ENCODE measurements at regions not wholly inside any gene's neighbourhood (a gene's known extent, or its start where the extent isn't known, plus 50 kb on each side); places are given as distances from the start of the nearest gene placed in this dataset.
"Not testable (repeated sequence)": the region's sequence is repeated elsewhere in the genome, so short reads cannot be mapped to it uniquely, and the experiment has no call there.

GRCh38 chr3:27628026-27628750 lies 93.9 kb downstream of the EOMES start:
- DNase-seq = no peak

GRCh38 chr3:27626596-27627118 lies 95.5 kb downstream of the EOMES start:
- DNase-seq = no peak

GRCh38 chr3:27625864-27626263 lies 96.3 kb downstream of the EOMES start:
- DNase-seq = no peak

- peak; percentile 58 for DNase-seq
Observed at GRCh38 chr3:27623085-27623753, 98.9 kb downstream of the EOMES start.

GRCh38 chr3:27617552-27617951 lies 104.6 kb downstream of the EOMES start:
- no peak for DNase-seq

- no peak for DNase-seq
Observed at GRCh38 chr3:27616031-27616430, 106.1 kb downstream of the EOMES start.

- no peak for DNase-seq
Observed at GRCh38 chr3:27615555-27615954, 106.6 kb downstream of the EOMES start.

- DNase-seq = no peak
Observed at GRCh38 chr3:27614592-27614991, 107.5 kb downstream of the EOMES start.

- DNase-seq = no peak
Observed at GRCh38 chr3:27613846-27614500, 108.2 kb downstream of the EOMES start.

- DNase-seq = no peak
Observed at GRCh38 chr3:27610800-27611525, 111.2 kb downstream of the EOMES start.

- no peak for DNase-seq
Observed at GRCh38 chr3:27607370-27607769, 114.8 kb downstream of the EOMES start.

GRCh38 chr3:27606537-27606936 lies 115.6 kb downstream of the EOMES start:
- DNase-seq = no peak

GRCh38 chr3:27601311-27601710 lies 117.1 kb upstream of the SLC4A7 start:
- not testable (repeated sequence) for DNase-seq

GRCh38 chr3:27599741-27600140 lies 115.6 kb upstream of the SLC4A7 start:
- DNase-seq = not testable (repeated sequence)

- DNase-seq = peak; percentile 67
Observed at GRCh38 chr3:27596921-27597320, 112.7 kb upstream of the SLC4A7 start.

GRCh38 chr3:27596334-27596841 lies 112.2 kb upstream of the SLC4A7 start:
- no peak for DNase-seq

- no peak for DNase-seq
Observed at GRCh38 chr3:27594096-27594690, 110.0 kb upstream of the SLC4A7 start.

GRCh38 chr3:27593173-27593572 lies 109.0 kb upstream of the SLC4A7 start:
- DNase-seq = no peak

GRCh38 chr3:27591312-27592210 lies 107.4 kb upstream of the SLC4A7 start:
- DNase-seq = peak; percentile 65

- no peak for DNase-seq
Observed at GRCh38 chr3:27590437-27591298, 106.5 kb upstream of the SLC4A7 start.
